WTC11 (cell line): ENCODE measurements at regions not wholly inside any gene's neighbourhood (a gene's known extent, or its start where the extent isn't known, plus 50 kb on each side); places are given as distances from the start of the nearest gene placed in this dataset.

Experiments used
- ESRRA ChIP-seq: sonication (generic); formaldehyde crosslinking; IDR thresholded peaks from 2 replicates; pipeline ENCODE4 v1.8.1; 2022; ENCODE audit warnings: mild to moderate bottlenecking, missing genetic modification reagents, borderline replicate concordance
- ETV6 ChIP-seq: sonication (generic); formaldehyde crosslinking; IDR thresholded peaks from 2 replicates; pipeline ENCODE4 v1.8.1; 2022; ENCODE audit warnings: mild to moderate bottlenecking, missing genetic modification reagents
- FOXJ3 ChIP-seq: sonication (generic); formaldehyde crosslinking; IDR thresholded peaks from 2 replicates; pipeline ENCODE4 v1.9.0; 2021; ENCODE audit warnings: missing genetic modification reagents, mild to moderate bottlenecking, borderline replicate concordance
- JAZF1 ChIP-seq: fragments of 250-450 bp; sonication (Bioruptor Pico); IDR thresholded peaks from 2 replicates; pipeline ENCODE4 v1.9.0; 2021; ENCODE audit warnings: moderate library complexity, mild to moderate bottlenecking, inconsistent platforms
- NFYB ChIP-seq: sonication (generic); formaldehyde crosslinking; conservative IDR thresholded peaks from 2 replicates; pipeline ENCODE4 v1.8.0; 2022; ENCODE audit warnings: low read depth, missing genetic modification reagents
- NR2C2 ChIP-seq: sonication (generic); formaldehyde crosslinking; IDR thresholded peaks from 2 replicates; pipeline ENCODE4 v1.8.0; 2022; ENCODE audit warnings: mild to moderate bottlenecking, missing genetic modification reagents
- SMAD3 ChIP-seq: sonication (generic); formaldehyde crosslinking; IDR thresholded peaks from 2 replicates; pipeline ENCODE4 v1.8.0; 2022; ENCODE audit warnings: missing genetic modification reagents, mild to moderate bottlenecking, borderline replicate concordance
- TF ChIP-seq, protein P1 (sequence below): sonication (generic); formaldehyde crosslinking; IDR thresholded peaks from 2 replicates; pipeline ENCODE4 v1.8.1; 2022; ENCODE audit warnings: mild to moderate bottlenecking, moderate library complexity, missing genetic modification reagents
- TF ChIP-seq, protein P2 (sequence below): fragments of 200-600 bp; IDR thresholded peaks from 2 replicates; pipeline ENCODE4 v1.8.0; 2022; ENCODE audit warnings: antibody characterized with exemption
- TF ChIP-seq, protein P3 (sequence below): sonication (generic); formaldehyde crosslinking; IDR thresholded peaks from 2 replicates; pipeline ENCODE4 v1.8.1; 2023; ENCODE audit warnings: mild to moderate bottlenecking, moderate library complexity, missing genetic modification reagents
- TF ChIP-seq, protein P4 (sequence below): sonication (generic); formaldehyde crosslinking; conservative IDR thresholded peaks from 2 replicates; pipeline ENCODE4 v1.8.1; 2022; ENCODE audit warnings: mild to moderate bottlenecking, missing genetic modification reagents
- TF ChIP-seq, protein P5 (sequence below): sonication (generic); formaldehyde crosslinking; IDR thresholded peaks from 2 replicates; pipeline ENCODE4 v1.8.1; 2022; ENCODE audit warnings: low read depth, mild to moderate bottlenecking, moderate library complexity, missing genetic modification reagents, borderline replicate concordance
- TF ChIP-seq, protein P6 (sequence below): sonication (generic); formaldehyde crosslinking; IDR thresholded peaks from 2 replicates; pipeline ENCODE4 v1.8.1; 2022; ENCODE audit warnings: low read depth, missing genetic modification reagents, borderline replicate concordance
- TF ChIP-seq, protein P7 (sequence below): sonication (generic); formaldehyde crosslinking; IDR thresholded peaks from 2 replicates; pipeline ENCODE4 v1.8.1; 2022; ENCODE audit warnings: mild to moderate bottlenecking, missing genetic modification reagents, moderate library complexity, borderline replicate concordance

DNA sequence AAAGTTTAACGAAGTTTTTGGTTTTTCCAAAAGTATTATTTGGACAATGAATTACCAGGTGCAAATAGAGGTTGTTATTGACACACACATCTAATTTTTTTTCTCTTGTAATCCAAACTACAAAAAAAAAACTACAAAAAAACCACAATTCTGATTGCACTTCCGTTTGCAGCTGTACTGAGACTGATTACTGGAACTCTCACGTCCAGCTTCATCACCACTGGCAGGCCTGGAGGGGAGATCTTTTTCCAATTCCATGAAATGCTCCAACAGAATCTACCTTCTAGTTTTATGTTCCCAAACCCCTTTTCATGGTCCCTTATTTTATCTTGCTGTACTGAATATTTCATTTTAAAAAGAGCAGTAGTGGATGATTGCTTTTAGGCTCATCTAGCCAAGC, 1118.3 kb downstream of the C4orf33 start:
- TF ChIP-seq, protein P1, sequence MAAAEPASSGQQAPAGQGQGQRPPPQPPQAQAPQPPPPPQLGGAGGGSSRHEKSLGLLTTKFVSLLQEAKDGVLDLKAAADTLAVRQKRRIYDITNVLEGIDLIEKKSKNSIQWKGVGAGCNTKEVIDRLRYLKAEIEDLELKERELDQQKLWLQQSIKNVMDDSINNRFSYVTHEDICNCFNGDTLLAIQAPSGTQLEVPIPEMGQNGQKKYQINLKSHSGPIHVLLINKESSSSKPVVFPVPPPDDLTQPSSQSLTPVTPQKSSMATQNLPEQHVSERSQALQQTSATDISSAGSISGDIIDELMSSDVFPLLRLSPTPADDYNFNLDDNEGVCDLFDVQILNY = no peak
- TF ChIP-seq, protein P2, sequence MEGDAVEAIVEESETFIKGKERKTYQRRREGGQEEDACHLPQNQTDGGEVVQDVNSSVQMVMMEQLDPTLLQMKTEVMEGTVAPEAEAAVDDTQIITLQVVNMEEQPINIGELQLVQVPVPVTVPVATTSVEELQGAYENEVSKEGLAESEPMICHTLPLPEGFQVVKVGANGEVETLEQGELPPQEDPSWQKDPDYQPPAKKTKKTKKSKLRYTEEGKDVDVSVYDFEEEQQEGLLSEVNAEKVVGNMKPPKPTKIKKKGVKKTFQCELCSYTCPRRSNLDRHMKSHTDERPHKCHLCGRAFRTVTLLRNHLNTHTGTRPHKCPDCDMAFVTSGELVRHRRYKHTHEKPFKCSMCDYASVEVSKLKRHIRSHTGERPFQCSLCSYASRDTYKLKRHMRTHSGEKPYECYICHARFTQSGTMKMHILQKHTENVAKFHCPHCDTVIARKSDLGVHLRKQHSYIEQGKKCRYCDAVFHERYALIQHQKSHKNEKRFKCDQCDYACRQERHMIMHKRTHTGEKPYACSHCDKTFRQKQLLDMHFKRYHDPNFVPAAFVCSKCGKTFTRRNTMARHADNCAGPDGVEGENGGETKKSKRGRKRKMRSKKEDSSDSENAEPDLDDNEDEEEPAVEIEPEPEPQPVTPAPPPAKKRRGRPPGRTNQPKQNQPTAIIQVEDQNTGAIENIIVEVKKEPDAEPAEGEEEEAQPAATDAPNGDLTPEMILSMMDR = no peak
- TF ChIP-seq ETV6 (CRISPR knock-in tag) (no peak), NR2C2 (CRISPR knock-in tag) (no peak), ESRRA (CRISPR knock-in tag) (no peak), NFYB (CRISPR knock-in tag) (no peak), SMAD3 (CRISPR knock-in tag) (no peak), FOXJ3 (CRISPR knock-in tag) (no peak), JAZF1 (CRISPR knock-in tag) (no peak)
- TF ChIP-seq, protein P3, sequence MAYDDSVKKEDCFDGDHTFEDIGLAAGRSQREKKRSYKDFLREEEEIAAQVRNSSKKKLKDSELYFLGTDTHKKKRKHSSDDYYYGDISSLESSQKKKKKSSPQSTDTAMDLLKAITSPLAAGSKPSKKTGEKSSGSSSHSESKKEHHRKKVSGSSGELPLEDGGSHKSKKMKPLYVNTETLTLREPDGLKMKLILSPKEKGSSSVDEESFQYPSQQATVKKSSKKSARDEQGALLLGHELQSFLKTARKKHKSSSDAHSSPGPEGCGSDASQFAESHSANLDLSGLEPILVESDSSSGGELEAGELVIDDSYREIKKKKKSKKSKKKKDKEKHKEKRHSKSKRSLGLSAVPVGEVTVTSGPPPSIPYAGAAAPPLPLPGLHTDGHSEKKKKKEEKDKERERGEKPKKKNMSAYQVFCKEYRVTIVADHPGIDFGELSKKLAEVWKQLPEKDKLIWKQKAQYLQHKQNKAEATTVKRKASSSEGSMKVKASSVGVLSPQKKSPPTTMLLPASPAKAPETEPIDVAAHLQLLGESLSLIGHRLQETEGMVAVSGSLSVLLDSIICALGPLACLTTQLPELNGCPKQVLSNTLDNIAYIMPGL (CRISPR knock-in tag) = no peak
- TF ChIP-seq, protein P4, sequence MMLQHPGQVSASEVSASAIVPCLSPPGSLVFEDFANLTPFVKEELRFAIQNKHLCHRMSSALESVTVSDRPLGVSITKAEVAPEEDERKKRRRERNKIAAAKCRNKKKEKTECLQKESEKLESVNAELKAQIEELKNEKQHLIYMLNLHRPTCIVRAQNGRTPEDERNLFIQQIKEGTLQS (CRISPR knock-in tag) = no peak
- TF ChIP-seq, protein P5, sequence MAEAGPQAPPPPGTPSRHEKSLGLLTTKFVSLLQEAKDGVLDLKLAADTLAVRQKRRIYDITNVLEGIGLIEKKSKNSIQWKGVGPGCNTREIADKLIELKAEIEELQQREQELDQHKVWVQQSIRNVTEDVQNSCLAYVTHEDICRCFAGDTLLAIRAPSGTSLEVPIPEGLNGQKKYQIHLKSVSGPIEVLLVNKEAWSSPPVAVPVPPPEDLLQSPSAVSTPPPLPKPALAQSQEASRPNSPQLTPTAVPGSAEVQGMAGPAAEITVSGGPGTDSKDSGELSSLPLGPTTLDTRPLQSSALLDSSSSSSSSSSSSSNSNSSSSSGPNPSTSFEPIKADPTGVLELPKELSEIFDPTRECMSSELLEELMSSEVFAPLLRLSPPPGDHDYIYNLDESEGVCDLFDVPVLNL = no peak
- TF ChIP-seq, protein P6, sequence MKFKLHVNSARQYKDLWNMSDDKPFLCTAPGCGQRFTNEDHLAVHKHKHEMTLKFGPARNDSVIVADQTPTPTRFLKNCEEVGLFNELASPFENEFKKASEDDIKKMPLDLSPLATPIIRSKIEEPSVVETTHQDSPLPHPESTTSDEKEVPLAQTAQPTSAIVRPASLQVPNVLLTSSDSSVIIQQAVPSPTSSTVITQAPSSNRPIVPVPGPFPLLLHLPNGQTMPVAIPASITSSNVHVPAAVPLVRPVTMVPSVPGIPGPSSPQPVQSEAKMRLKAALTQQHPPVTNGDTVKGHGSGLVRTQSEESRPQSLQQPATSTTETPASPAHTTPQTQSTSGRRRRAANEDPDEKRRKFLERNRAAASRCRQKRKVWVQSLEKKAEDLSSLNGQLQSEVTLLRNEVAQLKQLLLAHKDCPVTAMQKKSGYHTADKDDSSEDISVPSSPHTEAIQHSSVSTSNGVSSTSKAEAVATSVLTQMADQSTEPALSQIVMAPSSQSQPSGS = no peak
- TF ChIP-seq, protein P7, sequence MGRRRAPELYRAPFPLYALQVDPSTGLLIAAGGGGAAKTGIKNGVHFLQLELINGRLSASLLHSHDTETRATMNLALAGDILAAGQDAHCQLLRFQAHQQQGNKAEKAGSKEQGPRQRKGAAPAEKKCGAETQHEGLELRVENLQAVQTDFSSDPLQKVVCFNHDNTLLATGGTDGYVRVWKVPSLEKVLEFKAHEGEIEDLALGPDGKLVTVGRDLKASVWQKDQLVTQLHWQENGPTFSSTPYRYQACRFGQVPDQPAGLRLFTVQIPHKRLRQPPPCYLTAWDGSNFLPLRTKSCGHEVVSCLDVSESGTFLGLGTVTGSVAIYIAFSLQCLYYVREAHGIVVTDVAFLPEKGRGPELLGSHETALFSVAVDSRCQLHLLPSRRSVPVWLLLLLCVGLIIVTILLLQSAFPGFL = no peak
